GM12878 (cell line): ENCODE measurements at regions not wholly inside any gene's neighbourhood (a gene's known extent, or its start where the extent isn't known, plus 50 kb on each side); places are given as distances from the start of the nearest gene placed in this dataset.

ENCODE experiments used
- ATAC-seq: fragments of 200-7000 bp; cut with Tn5 transposase; 3 replicates; pipeline ENCODE4 v1.9.1; 2020; ENCODE audit warnings: mild to moderate bottlenecking, moderate library complexity
- BruUV-seq: library from RNA; stranded (reverse); fragments of 400-500 nt; replicated peaks from 2 replicates; lab custom pipeline; 2021; lab: Mats Ljungman, UMichigan
- CTCF ChIA-PET: fragments of 300-600 bp; sonication (Branson Sonifier 250); formaldehyde crosslinking; extraction: SDS; loops from one replicate; lab custom pipeline; 2021; ENCODE audit warnings: inconsistent platforms; lab: Yijun Ruan, JAX
- POLR2A ChIA-PET: fragments of 350-600 bp; formaldehyde crosslinking; extraction: SDS; loops from one replicate; lab custom pipeline; 2021; ENCODE audit warnings: inconsistent platforms; lab: Charles Lee
- RAD21 ChIA-PET: fragments of 300-600 bp; sonication (Branson Sonifier 250); formaldehyde crosslinking; loops from one replicate; lab custom pipeline; 2023; ENCODE audit warnings: antibody characterized with exemption; ENCODE audit not compliant: unreplicated experiment; lab: Charles Lee
- SMC1A ChIA-PET: fragments of 300-600 bp; sonication (Branson Sonifier 250); formaldehyde crosslinking; loops from one replicate; lab custom pipeline; 2023; ENCODE audit not compliant: unreplicated experiment, uncharacterized antibody; lab: Charles Lee
- DNase-seq: peaks from one replicate; pipeline ENCODE4 v3.0.0-alpha.2; 2011; ENCODE audit warnings: low read depth, low spot score
- FAIRE-seq: peaks from 3 replicates; lab custom pipeline; 2011; peaks lifted over from hg19 to GRCh38; lab: Jason Lieb, UNC
- H2AFZ ChIP-seq: 2 replicates; pipeline ENCODE4 v1.6.0; 2011; ENCODE audit warnings: low read depth, low read length, control low read depth; ENCODE audit not compliant: control insufficient read depth
- H3K27ac ChIP-seq: 2 replicates; pipeline ENCODE4 v1.5.1; 2011; ENCODE audit warnings: control low read depth; ENCODE audit not compliant: control insufficient read depth, insufficient read depth
- H3K27me3 ChIP-seq, 2 experiments: replicated peaks in 1 of 2; 2 replicates each; pipeline versions ENCODE4 v1.6.0 to v1.6.1; 2011; ENCODE audit warnings: low read length in 1 of 2; ENCODE audit not compliant: control insufficient read depth in 2 of 2, insufficient read depth in 2 of 2
- H3K36me3 ChIP-seq, 2 experiments: 2 replicates each; pipeline ENCODE4 v1.5.1; 2011; ENCODE audit warnings: low read length in 1 of 2; ENCODE audit not compliant: control insufficient read depth in 2 of 2, insufficient read depth in 2 of 2
- H3K4me1 ChIP-seq: 2 replicates; pipeline ENCODE4 v1.6.1; 2011; ENCODE audit warnings: mild to moderate bottlenecking, low read length, moderate library complexity, mixed read lengths; ENCODE audit not compliant: control insufficient read depth, insufficient read depth
- H3K4me2 ChIP-seq: 2 replicates; pipeline ENCODE4 v1.6.0; 2011; ENCODE audit warnings: control low read depth; ENCODE audit not compliant: control insufficient read depth, insufficient read depth
- H3K4me3 ChIP-seq: fragments of 200-600 bp; sonication (generic); 2 replicates; pipeline ENCODE4 v1.5.1; 2016
- H3K79me2 ChIP-seq: 2 replicates; pipeline ENCODE4 v1.6.0; 2011; ENCODE audit warnings: low read length; ENCODE audit not compliant: control insufficient read depth, insufficient read depth
- H3K9ac ChIP-seq: 2 replicates; pipeline ENCODE4 v1.8.0; 2011; ENCODE audit warnings: low read length, control low read depth, mixed read lengths; ENCODE audit not compliant: control insufficient read depth, insufficient read depth
- H3K9me3 ChIP-seq: replicated peaks from 3 replicates; pipeline ENCODE4 v1.5.1; 2011; ENCODE audit warnings: mild to moderate bottlenecking, low read length; ENCODE audit not compliant: control insufficient read depth, insufficient read depth
- H4K20me1 ChIP-seq: 2 replicates; pipeline ENCODE4 v1.6.0; 2011; ENCODE audit not compliant: control insufficient read depth, insufficient read depth
- CBX5 ChIP-seq: sonication (generic); IDR thresholded peaks from 2 replicates; pipeline ENCODE4 v1.6.1; 2016; ENCODE audit warnings: low read depth, moderate library complexity, mild to moderate bottlenecking, inconsistent platforms
- ETV6 ChIP-seq, 2 experiments: fragments of 450-650 bp in 1 of 2; IDR thresholded peaks in 1 of 2; conservative IDR thresholded peaks in 1 of 2; 2 replicates each; pipeline ENCODE4 v1.6.1; 2014; ENCODE audit warnings: antibody characterized with exemption in 1 of 2, borderline replicate concordance in 1 of 2, low read depth in 1 of 2, mild to moderate bottlenecking in 1 of 2, moderate library complexity in 1 of 2
- KLF5 ChIP-seq: fragments of 450-650 bp; IDR thresholded peaks from 2 replicates; pipeline ENCODE4 v1.6.1; 2014; ENCODE audit warnings: mild to moderate bottlenecking; ENCODE audit not compliant: partially characterized antibody
- NRF1 ChIP-seq: conservative IDR thresholded peaks from 2 replicates; pipeline ENCODE4 v1.6.1; 2011; ENCODE audit warnings: mild to moderate bottlenecking, low read depth, low read length, improper control_type of control experiment
- PAX5 ChIP-seq: IDR thresholded peaks from 2 replicates; pipeline ENCODE4 v1.6.1; 2011; ENCODE audit warnings: low read depth, low read length, borderline replicate concordance
- SREBF1 ChIP-seq: IDR thresholded peaks from 2 replicates; pipeline ENCODE4 v1.6.1; 2012; ENCODE audit warnings: mild to moderate bottlenecking, low read length
- SREBF2 ChIP-seq: IDR thresholded peaks from 2 replicates; pipeline ENCODE4 v1.6.1; 2012; ENCODE audit warnings: mild to moderate bottlenecking, low read length
- STAT1 ChIP-seq: fragments of 450-650 bp; conservative IDR thresholded peaks from 2 replicates; pipeline ENCODE4 v1.6.1; 2014; ENCODE audit warnings: antibody characterized with exemption, mild to moderate bottlenecking
- SUZ12 ChIP-seq: fragments of 200-600 bp; sonication (generic); IDR thresholded peaks from one replicate; pipeline ENCODE4 v1.6.1; 2018; ENCODE audit warnings: antibody characterized with exemption, mild to moderate bottlenecking; ENCODE audit not compliant: unreplicated experiment
- ZNF274 ChIP-seq: IDR thresholded peaks from one replicate; pipeline ENCODE4 v1.8.0; 2011; ENCODE audit not compliant: insufficient read length, insufficient read depth
- ZNF687 ChIP-seq: fragments of 450-650 bp; IDR thresholded peaks from 2 replicates; pipeline ENCODE4 v1.6.1; 2017; ENCODE audit warnings: mild to moderate bottlenecking, moderate library complexity
- WGBS: methylation state at CpG from one replicate; pipeline ENCODE4 v1.1.6; 2016; ENCODE audit warnings: low lambda C conversion rate; ENCODE audit not compliant: insufficient replicate concordance, insufficient coverage; ENCODE audit errors: missing lambda C conversion rate; 5-methylcytosine and 5-hydroxymethylcytosine counted together
- in situ Hi-C: fragments of 300-500 bp; cut with MboI; formaldehyde crosslinking; loops from 9 replicates; pipeline ENCODE4 v1.14.3; 2018; ENCODE audit warnings: mixed read lengths
- intact Hi-C: fragments of 100-400 bp; cut with micrococcal nuclease; formaldehyde crosslinking; loops from one replicate; pipeline ENCODE4 v1.14.2; 2022; ENCODE audit not compliant: unreplicated experiment

DNA sequence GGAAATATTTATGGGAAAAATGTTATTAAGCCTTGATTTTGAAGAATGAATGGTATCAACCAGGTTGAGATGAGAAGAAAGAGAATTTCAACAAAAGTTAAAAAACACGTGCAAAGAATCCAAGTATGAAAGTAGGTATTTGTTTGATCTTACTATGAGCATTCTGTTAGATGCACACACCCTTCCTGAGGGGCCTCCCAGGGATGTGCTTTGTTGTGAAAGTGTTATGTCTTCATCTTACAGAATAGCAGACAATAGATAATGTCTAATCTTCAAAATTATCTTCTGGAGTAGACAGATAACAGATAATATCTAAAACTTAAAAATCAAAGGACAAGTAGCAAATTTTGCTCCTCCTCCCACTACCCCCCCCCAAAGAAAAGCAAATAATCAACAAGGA lies 155.2 kb upstream of the COL3A1 start:
- BruUV-seq = no TSS peak
- Histone ChIP-seq H2AFZ (no peak overlapping the region), H3K36me3 (no peaks in the 10 kb centered on the region), H3K9me3 (no peaks in the 10 kb centered on the region), H3K27me3 (no peaks in the 10 kb centered on the region), H3K27ac (no peak overlapping the region), H3K4me1 (no peaks in the 10 kb centered on the region), H3K4me2 (no peak overlapping the region), H4K20me1 (no peaks in the 10 kb centered on the region), H3K9ac (no peak overlapping the region), H3K4me3 (no peak overlapping the region), H3K79me2 (no peaks in the 10 kb centered on the region)
- ATAC-seq (no peak), DNase-seq (no peak), FAIRE-seq (no peak)
- no peak for TF ChIP-seq SUZ12
- no peak for TF ChIP-seq CBX5
- TF ChIP-seq NRF1 = no peak
- TF ChIP-seq ZNF274 = no peak
- TF ChIP-seq SREBF1 = no peak
- TF ChIP-seq ETV6 (conservative IDR thresholded peaks at IDR 0.05 in 1 of 2, IDR thresholded peaks at IDR 0.05 in 1 of 2; ENCODE audit: borderline replicate concordance in 1 of 2, low read depth in 1 of 2) = no peak
- ChIA-PET RAD21 (no interaction called here), CTCF (interaction anchor here (0.7 kb wide), 1 partner anchor 299 kb away, joined by 3 read pairs; no protein-coding TSS in a partner anchor), POLR2A (no interaction called here), SMC1A (interaction anchor here (1.3 to 1.4 kb wide), 2 partner anchors 26 to 159 kb away, joined by 3 read pairs; no protein-coding TSS in a partner anchor)
- in situ Hi-C loops (no loop called here), intact Hi-C loops (no loop called here)
- 0% methylated on average over 1 of the region's 1 CpG for WGBS

DNA sequence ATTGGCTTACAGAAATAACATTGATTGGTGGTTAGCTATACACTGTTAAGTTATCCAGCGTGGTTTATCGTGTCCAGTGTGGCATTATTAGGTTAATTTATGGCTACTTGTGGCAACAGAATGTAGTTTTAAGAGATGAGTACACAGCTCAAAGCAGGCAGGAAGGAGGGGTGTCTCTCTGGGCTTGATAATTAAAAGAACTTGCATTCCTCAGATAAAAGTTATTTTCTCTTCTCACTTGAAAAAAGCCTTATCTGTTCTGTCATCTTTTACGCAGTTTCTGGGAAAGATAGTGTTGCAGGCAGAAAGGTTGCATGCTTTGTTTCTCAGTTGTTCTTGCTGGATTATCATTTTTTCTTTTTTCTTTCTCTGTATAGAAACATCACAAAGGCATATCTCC lies 154.4 kb upstream of the COL3A1 start:
- no peak overlapping the region for H3K4me3 ChIP-seq
- H3K79me2 ChIP-seq = no peaks in the 10 kb centered on the region
- 25% methylated on average over 3 of the region's 3 CpGs for WGBS
- H3K27ac ChIP-seq = no peak overlapping the region
- H3K4me2 ChIP-seq = no peak overlapping the region
- H3K9ac ChIP-seq = no peak overlapping the region
- ChIA-PET CTCF (interaction anchor here (0.7 kb wide), 1 partner anchor 300 kb away, joined by 3 read pairs; no protein-coding TSS in a partner anchor), POLR2A (no interaction called here), SMC1A (interaction anchor here (1.4 kb wide), 1 partner anchor 25 kb away, joined by 3 read pairs; no protein-coding TSS in a partner anchor), RAD21 (interaction anchor here (0.6 kb wide), 1 partner anchor 582 kb away, joined by 3 read pairs; no protein-coding TSS in a partner anchor)
- H3K36me3 ChIP-seq = no peaks in the 10 kb centered on the region
- intact Hi-C loops (no loop called here), in situ Hi-C loops (no loop called here)
- FAIRE-seq = no peak
- no peak for DNase-seq
- H3K9me3 ChIP-seq = no peaks in the 10 kb centered on the region
- no peak overlapping the region for H2AFZ ChIP-seq
- no TSS peak for BruUV-seq
- no peaks in the 10 kb centered on the region for H3K4me1 ChIP-seq
- no peaks in the 10 kb centered on the region for H4K20me1 ChIP-seq
- H3K27me3 ChIP-seq = no peaks in the 10 kb centered on the region
- no peak for ATAC-seq
- TF ChIP-seq ZNF687 = no peak
- no peak for TF ChIP-seq PAX5
- TF ChIP-seq NRF1 = no peak
- no peak for TF ChIP-seq SREBF2
- no peak for TF ChIP-seq KLF5
- no peak for TF ChIP-seq STAT1
